ENCODE measurements at regions not wholly inside any gene's neighbourhood (a gene's known extent, or its start where the extent isn't known, plus 50 kb on each side); places are given as distances from the start of the nearest gene placed in this dataset.

DNA sequence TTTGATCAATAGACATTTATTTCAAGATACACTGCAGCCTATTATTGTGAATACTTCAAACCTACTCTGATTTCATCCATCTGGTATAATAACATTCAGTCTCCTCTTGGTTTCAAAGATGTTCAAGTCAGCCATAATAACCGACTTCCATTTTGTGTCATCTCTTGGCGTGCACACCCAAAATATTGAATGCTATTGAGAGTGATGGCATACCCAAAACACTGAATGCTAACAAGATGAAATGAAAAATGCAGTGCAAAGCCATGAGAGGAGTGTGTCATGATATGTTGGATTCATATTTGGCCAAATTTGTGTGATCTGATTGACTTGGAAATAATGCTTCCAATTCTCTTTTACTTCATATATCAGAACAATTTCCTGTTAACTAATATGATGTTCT is 181.2 kb upstream of the PCDH17 start:
- DNase-seq: no peak

DNA sequence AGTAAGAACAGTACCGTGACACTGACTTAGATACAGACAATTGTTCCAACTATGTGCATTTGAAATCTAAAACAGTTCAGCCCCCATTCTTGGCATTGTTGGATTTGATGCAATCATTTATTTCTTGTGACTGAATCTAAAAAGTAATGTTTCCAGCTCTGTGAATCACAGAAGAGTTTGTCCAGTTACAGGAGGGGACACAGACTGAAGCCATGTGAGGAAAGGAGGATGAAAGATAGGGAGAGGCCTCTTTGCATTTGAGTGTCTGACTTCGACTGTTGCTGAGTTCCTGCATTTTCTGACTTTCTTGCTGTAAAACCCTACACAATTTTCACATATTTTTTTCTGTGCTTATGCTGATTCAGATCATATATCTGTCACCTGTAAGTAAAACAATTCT is 179.3 kb upstream of the PCDH17 start:
- no peak for DNase-seq

DNA sequence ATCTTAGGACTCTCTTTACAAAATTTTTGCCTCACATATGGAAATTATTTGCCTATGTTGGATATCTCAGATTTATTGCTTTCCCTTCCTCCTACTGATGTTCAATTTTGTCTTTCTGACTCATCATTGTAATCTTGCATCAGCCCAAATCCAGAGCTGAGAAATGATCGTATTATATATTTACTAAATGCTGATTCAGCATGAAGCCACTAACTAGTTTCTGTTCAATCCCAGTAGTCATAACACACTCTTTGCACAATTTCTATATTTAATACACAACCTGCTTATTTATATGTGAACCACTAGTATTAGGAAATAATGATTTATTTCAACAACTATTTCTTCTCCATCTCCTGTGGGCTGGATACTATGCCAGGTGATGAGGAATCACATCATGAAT is 161.1 kb upstream of the PCDH17 start:
- no peak for DNase-seq

DNA sequence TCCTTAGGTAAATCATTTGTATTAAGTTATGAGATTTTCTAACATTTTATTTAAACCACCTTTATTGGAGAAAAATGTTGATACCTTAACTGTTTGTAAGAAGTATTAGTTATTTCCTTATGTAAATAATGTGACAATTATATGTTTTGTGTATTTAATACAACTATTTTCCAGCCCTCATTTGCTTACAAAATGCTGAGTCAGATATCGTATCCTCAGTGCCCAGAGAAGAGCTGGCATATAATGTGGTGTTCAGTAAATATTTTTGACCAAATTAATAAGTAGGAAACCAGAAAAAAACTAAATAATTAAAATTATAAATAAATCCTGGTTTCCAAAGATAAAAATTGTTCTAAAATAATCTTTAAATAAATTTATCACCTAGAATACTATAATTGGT is 140.2 kb upstream of the PCDH17 start:
- no peak for DNase-seq

DNA sequence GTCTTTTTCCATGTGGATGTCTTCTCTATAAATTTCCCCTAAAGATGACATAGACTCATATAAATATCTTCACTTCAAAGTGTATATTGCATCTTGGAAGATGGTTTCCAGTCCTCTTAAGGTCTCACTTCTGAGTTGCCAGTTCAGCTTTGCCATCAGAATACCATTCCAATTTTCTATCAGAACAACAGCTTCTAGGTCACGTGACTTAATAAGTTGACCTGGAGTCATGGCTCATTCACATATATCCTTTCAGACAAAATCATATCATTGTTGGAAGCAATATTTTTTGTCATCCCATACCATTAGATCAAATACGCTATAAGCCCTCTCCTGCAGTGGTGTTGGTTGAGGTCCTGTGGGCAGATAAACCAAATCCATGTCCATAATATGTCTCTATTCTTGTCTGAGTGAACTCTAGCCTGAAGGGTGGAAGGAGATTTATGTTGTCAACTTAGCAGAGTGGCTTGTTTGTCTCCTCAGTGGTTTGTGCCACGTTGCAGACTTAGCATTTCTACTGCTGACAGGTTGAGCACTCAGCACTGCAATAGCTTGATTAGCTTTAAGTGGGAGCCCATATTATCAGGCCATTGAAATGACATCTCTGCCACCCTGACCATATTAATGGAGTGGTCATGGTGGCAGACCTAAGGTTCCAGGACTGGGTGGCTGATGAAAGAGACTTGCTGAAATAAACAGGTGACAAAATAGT is 123.6 kb upstream of the PCDH17 start:
- no peak for DNase-seq

DNA sequence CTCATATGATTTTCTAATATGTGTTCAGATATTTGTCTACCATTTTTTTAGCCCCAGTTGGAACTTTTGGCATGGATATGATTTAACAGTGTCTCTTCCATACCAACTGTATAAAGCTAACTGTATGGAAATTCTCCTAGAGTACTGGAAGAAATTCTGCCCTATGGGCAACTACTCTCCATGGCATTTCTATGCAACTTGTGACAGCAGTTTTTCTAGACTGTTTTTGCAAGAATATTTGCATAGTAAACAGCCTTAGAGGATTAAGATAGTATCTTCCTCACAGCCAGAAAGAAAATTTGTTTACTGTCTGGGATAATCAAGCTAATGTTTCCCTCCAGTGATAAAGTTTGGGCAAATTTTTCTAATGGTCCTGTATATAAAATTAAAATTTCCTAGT is 119.9 kb upstream of the PCDH17 start:
- DNase-seq: no peak

DNA sequence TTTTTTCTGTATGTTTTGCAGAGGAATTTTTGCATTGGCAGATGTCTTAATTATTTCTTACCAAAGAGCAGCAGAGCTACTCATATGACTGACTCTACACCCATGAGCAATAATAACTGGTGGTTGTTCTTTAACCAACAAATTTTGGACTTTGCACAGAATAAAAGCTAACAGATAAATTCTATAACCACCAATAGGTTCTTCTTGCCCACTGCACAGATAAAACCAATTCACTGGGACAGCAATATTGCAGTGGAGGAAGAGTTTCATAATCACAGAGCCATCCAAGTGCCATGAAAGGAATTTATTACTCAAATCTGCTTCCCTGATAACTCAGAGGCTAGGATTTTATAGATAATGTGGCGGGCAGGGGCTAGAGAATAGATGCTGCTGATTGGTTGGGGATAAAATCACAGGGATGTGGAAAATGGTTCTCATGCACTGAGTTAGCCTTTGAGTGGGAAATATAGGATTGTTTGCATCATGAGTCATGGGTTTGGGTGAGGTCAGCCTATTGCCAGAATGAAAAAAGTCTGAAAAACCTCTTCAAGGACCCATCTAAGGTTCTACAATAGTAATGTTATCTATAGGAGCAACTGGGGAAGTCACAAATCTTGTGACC is 104.3 kb upstream of the PCDH17 start:
- DNase-seq: no peak

DNA sequence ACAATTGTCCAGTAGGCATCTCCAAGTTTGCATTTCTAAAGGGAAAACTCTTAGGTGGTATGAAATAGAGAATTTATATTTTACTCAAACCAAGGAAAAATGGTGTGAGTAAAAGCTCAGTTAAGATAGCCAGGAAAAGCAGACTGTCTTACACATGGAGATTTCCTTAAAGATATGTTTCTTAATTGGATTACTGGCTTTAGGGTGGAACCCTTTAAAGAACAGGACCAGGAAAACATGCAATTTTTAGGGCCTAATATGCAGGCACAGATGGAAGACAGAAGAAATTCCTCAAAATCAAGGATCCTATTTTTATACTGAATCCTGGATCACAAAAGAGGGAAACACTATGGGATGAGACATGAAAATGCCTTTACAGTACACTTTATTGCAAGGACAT is 100.3 kb upstream of the PCDH17 start:
- no peak for DNase-seq

DNA sequence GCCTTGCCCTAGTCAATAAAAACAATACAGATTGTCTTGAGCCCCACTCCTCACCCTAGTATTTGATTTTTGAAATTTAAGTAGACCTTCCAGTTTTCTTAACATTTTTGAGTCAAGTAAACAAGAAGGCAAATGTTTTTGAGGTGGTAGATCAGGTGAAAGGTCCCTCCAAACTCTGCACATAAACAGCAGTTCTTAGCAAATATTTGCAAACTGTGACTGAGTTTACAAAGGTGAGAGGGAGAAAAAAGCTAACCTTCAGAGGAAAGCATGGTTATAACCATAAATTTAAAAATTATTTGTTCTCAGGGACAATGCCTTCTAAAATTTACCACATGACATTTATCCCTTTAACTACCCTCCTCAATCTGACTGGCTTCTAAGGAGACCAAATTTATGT is 84.6 kb upstream of the PCDH17 start:
- no peak for DNase-seq

DNA sequence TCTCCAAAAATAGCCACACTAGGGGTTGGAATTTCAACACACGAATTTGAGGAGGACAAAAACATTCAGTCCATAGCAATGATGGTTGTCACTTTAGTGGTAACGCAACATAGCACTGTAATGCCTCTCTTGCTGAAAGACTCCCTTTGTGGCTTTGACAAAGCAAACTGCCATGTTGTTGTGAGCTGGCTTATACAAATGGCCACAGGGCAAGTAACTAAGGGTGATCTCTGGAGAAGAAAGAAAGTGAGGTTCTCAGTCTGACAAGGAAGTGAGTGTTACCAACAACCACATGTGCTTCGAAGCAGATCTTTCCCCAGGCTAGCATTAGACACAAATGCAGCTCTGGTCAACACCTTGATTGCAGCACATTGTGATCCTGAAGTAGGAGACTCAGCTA is 79.1 kb upstream of the PCDH17 start:
- no peak for DNase-seq

DNA sequence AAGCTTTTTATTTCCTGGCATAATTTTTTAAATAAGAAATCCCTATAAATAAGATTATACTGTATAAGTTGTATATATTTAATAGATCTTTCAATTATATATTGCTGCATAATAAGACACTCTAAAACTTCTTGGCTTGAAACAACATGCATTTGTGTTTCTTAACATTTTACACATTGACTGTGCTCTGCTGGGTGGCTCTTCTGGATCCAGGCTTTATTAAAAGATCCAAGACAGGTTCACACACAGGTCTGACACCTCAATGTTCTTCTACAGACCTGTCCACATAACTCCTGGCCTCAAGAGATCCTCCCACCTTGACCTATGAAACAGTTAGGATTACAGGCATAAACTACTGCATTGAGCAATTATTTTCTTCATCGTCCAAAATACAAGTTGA is 77.6 kb upstream of the PCDH17 start:
- no peak for DNase-seq

DNA sequence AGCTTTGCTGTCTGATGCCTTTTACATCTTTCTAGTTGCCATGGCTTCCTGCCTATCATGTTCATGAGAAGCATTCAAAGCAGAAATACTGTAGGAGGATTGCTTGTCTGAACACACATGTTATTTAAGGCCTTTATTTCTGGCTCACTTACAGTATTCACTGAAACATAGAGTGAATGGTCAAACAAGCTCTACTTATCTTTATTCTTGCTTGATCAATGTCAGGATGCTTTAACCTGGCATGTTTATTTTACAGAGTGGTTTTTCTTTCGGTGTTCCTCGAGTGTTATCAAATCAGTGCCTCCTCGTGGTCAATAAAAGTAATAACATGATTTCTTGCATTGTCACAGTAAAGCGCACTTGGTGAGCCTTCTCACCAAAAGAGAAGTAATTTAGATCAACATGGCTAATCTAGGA is 73.5 kb upstream of the PCDH17 start:
- DNase-seq: no peak

DNA sequence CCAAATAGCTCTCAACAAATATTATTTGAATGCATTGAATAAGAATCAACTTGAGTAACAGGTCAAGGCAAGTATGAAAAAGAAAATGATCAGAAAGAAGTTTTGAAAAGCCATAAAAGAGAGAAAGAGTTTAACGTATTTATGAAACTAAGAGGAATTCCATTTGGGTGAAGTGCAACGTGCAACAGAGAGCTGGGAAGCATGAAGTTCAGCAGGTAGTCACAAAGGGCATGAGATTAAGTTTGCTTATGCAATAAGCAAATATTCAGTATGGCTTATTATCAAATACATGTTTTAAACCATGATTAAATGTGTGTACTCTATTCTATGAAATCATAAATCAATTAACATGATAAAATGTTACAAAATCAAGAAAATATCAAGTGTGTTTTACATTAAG is 62.7 kb upstream of the PCDH17 start:
- DNase-seq: no peak

DNA sequence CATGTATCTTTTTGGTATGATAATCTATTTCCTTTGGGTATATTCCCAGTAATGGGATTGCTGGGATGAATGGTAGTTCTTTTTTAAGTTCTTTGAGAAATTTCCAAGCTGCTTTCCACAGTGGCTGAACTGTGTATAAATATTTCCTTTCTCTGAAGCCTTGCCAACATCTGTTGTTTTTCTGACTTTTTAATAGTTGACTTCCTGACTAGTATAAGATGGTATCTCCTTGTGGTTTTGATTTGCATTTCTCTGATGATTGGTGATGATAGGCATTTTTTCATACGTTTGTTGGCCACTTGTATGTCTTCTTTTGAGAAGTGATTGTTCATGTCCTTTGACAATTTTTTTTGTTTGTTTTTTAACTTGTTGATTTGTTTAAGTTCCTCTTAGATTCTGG is 61.6 kb upstream of the PCDH17 start:
- DNase-seq: no peak

Measured in NCI-H510A (cell line).